ENCODE measurements at regions not wholly inside any gene's neighbourhood (a gene's known extent, or its start where the extent isn't known, plus 50 kb on each side); places are given as distances from the start of the nearest gene placed in this dataset.

DNA sequence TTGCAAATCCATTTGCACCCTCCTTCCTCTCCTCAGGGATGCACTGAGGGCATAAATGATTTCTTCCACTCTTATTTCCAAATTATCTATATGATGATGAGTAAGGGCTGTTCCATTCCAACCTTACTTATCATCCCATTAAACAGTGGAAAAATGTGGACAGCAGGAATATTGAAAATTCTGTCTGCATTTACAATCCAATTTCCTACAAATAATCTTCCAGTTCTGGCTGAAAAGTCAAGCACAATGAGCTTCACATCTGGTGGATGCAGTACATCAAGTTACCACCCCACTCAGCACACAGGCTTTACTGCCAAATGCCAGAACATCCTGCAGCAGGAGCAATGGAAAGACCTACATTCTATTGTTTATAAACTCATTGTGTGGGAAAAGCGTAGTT lies 345.0 kb upstream of the STEAP1 start:
- TF ChIP-seq, protein P1, sequence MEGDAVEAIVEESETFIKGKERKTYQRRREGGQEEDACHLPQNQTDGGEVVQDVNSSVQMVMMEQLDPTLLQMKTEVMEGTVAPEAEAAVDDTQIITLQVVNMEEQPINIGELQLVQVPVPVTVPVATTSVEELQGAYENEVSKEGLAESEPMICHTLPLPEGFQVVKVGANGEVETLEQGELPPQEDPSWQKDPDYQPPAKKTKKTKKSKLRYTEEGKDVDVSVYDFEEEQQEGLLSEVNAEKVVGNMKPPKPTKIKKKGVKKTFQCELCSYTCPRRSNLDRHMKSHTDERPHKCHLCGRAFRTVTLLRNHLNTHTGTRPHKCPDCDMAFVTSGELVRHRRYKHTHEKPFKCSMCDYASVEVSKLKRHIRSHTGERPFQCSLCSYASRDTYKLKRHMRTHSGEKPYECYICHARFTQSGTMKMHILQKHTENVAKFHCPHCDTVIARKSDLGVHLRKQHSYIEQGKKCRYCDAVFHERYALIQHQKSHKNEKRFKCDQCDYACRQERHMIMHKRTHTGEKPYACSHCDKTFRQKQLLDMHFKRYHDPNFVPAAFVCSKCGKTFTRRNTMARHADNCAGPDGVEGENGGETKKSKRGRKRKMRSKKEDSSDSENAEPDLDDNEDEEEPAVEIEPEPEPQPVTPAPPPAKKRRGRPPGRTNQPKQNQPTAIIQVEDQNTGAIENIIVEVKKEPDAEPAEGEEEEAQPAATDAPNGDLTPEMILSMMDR (IDR thresholded peaks at IDR 0.05; ENCODE audit: insufficient read depth, low read length): no peak
- TF ChIP-seq SPI1 (IDR thresholded peaks at IDR 0.05; ENCODE audit: borderline replicate concordance, low read depth) (no peak), POLR2AphosphoS5 (IDR thresholded peaks at IDR 0.05; ENCODE audit: low read depth) (no peak), GABPA (IDR thresholded peaks at IDR 0.05; ENCODE audit: low read depth) (no peak)
- TF ChIP-seq, protein P2, sequence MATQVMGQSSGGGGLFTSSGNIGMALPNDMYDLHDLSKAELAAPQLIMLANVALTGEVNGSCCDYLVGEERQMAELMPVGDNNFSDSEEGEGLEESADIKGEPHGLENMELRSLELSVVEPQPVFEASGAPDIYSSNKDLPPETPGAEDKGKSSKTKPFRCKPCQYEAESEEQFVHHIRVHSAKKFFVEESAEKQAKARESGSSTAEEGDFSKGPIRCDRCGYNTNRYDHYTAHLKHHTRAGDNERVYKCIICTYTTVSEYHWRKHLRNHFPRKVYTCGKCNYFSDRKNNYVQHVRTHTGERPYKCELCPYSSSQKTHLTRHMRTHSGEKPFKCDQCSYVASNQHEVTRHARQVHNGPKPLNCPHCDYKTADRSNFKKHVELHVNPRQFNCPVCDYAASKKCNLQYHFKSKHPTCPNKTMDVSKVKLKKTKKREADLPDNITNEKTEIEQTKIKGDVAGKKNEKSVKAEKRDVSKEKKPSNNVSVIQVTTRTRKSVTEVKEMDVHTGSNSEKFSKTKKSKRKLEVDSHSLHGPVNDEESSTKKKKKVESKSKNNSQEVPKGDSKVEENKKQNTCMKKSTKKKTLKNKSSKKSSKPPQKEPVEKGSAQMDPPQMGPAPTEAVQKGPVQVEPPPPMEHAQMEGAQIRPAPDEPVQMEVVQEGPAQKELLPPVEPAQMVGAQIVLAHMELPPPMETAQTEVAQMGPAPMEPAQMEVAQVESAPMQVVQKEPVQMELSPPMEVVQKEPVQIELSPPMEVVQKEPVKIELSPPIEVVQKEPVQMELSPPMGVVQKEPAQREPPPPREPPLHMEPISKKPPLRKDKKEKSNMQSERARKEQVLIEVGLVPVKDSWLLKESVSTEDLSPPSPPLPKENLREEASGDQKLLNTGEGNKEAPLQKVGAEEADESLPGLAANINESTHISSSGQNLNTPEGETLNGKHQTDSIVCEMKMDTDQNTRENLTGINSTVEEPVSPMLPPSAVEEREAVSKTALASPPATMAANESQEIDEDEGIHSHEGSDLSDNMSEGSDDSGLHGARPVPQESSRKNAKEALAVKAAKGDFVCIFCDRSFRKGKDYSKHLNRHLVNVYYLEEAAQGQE (IDR thresholded peaks at IDR 0.05; ENCODE audit: insufficient replicate concordance, low read depth): no peak
